SK-N-SH (cell line): ENCODE measurements at regions not wholly inside any gene's neighbourhood (a gene's known extent, or its start where the extent isn't known, plus 50 kb on each side); places are given as distances from the start of the nearest gene placed in this dataset.
A peak's percentile ranks its signal among the peaks of the same experiment; 100 is the strongest.

ENCODE experiments used
- CTCF ChIA-PET: fragments of 300-600, 350-600 bp; formaldehyde crosslinking; extraction: SDS; loops from one replicate; lab custom pipeline; 2021; lab: Yijun Ruan, JAX
- POLR2A ChIA-PET: fragments of 350-600 bp; sonication (Branson Sonifier 250); formaldehyde crosslinking; extraction: SDS; loops from one replicate; lab custom pipeline; 2020; ENCODE audit warnings: antibody characterized with exemption, inconsistent platforms; lab: Yijun Ruan, JAX
- DNase-seq: peaks from one replicate; pipeline ENCODE4 v3.0.0; 2012
- H2AFZ ChIP-seq: fragments of 200-600 bp; sonication (generic); 2 replicates; pipeline ENCODE4 v1.8.1; 2016; ENCODE audit warnings: antibody characterized with exemption, mild to moderate bottlenecking, low read depth
- H3F3A ChIP-seq: fragments of 200-600 bp; sonication (generic); replicated peaks from 2 replicates; pipeline ENCODE3; 2016; ENCODE audit warnings: antibody characterized with exemption, mild to moderate bottlenecking; ENCODE audit not compliant: insufficient read depth
- H3K27ac ChIP-seq, 2 experiments: fragments of 200-500 bp in 1 of 2; fragments of 200-600 bp in 1 of 2; sonication (Bioruptor generic) in 1 of 2; sonication (generic), shearing (Covaris generic) in 1 of 2; 2 replicates each; pipeline versions ENCODE4 v1.5.1 to v1.6.1; 2014 to 2016; ENCODE audit warnings: low read depth in 2 of 2, inconsistent platforms in 1 of 2, low read length in 1 of 2, mild to moderate bottlenecking in 1 of 2, mixed read lengths in 1 of 2
- H3K27me3 ChIP-seq: fragments of 200-600 bp; sonication (generic), shearing (Covaris generic); 2 replicates; pipeline ENCODE4 v1.6.1; 2016; ENCODE audit warnings: mixed run types; ENCODE audit not compliant: insufficient read depth
- H3K36me3 ChIP-seq, 2 experiments: fragments of 200-500 bp in 1 of 2; fragments of 200-600 bp in 1 of 2; sonication (Bioruptor generic) in 1 of 2; sonication (generic) in 1 of 2; replicated peaks in 1 of 2; 2 replicates each; pipeline versions ENCODE3 to v1.5.1; 2014 to 2016; ENCODE audit warnings: low read length in 1 of 2, mild to moderate bottlenecking in 1 of 2; ENCODE audit not compliant: insufficient read depth in 2 of 2, control insufficient read depth in 1 of 2
- H3K4me1 ChIP-seq, 2 experiments: fragments of 200-500 bp in 1 of 2; fragments of 200-600 bp in 1 of 2; sonication (Bioruptor generic) in 1 of 2; sonication (generic), shearing (Covaris generic) in 1 of 2; 2 replicates each; pipeline versions ENCODE4 v1.5.1 to v1.6.1; 2014 to 2016; ENCODE audit warnings: low read depth in 1 of 2, low read length in 1 of 2, mixed run types in 1 of 2; ENCODE audit not compliant: insufficient read depth in 2 of 2, control insufficient read depth in 1 of 2
- H3K4me2 ChIP-seq: fragments of 200-600 bp; sonication (generic), shearing (Covaris generic); 2 replicates; pipeline ENCODE4 v1.6.1; 2017; ENCODE audit warnings: mixed run types
- H3K4me3 ChIP-seq, 2 experiments: fragments of 200-500 bp in 1 of 2; fragments of 200-600 bp in 1 of 2; sonication (Bioruptor generic) in 1 of 2; sonication (generic), shearing (Covaris generic) in 1 of 2; 2 replicates each; pipeline versions ENCODE4 v1.5.1 to v1.8.1; 2014 to 2016; ENCODE audit warnings: low read depth in 2 of 2, inconsistent platforms in 1 of 2, low read length in 1 of 2, mild to moderate bottlenecking in 1 of 2, mixed read lengths in 1 of 2, moderate library complexity in 1 of 2
- H3K79me2 ChIP-seq: fragments of 200-600 bp; sonication (generic); 2 replicates; pipeline ENCODE4 v1.8.1; 2017; ENCODE audit warnings: mild to moderate bottlenecking; ENCODE audit not compliant: insufficient read depth
- H3K9ac ChIP-seq: fragments of 200-600 bp; sonication (generic); 2 replicates; pipeline ENCODE4 v1.6.1; 2017; ENCODE audit warnings: mixed run types
- H3K9me2 ChIP-seq: fragments of 200-600 bp; sonication (generic); 2 replicates; pipeline ENCODE4 v1.6.1; 2017; ENCODE audit warnings: mixed run types
- H3K9me3 ChIP-seq: fragments of 200-600 bp; sonication (generic); 2 replicates; pipeline ENCODE4 v1.6.1; 2017; ENCODE audit warnings: mixed run types, mild to moderate bottlenecking, moderate library complexity
- H4K20me1 ChIP-seq: fragments of 200-600 bp; sonication (generic); 2 replicates; pipeline ENCODE4 v1.6.1; 2017; ENCODE audit warnings: mild to moderate bottlenecking, mixed run types; ENCODE audit not compliant: insufficient read depth
- ELF1 ChIP-seq: IDR thresholded peaks from 2 replicates; pipeline ENCODE4 v1.4.0; 2012
- EZH2phosphoT487 ChIP-seq: fragments of 200-600 bp; sonication (generic); IDR thresholded peaks from 2 replicates; pipeline ENCODE4 v1.6.1; 2017; ENCODE audit warnings: low read depth, mixed run types, mild to moderate bottlenecking, antibody characterized with exemption, moderate library complexity, borderline replicate concordance
- FOSL2 ChIP-seq: IDR thresholded peaks from 2 replicates; pipeline ENCODE4 v1.4.0; 2012; ENCODE audit warnings: low read depth, mild to moderate bottlenecking, moderate library complexity, borderline replicate concordance
- FOXJ3 ChIP-seq: sonication (generic); formaldehyde crosslinking; IDR thresholded peaks from 2 replicates; pipeline ENCODE4 v1.5.1; 2020; ENCODE audit warnings: mild to moderate bottlenecking, missing genetic modification reagents
- GABPA ChIP-seq: IDR thresholded peaks from 2 replicates; pipeline ENCODE4 v1.4.0; 2012; ENCODE audit warnings: low read depth, mild to moderate bottlenecking
- JUND ChIP-seq: IDR thresholded peaks from 2 replicates; pipeline ENCODE4 v1.4.0; 2012
- NFIC ChIP-seq: IDR thresholded peaks from 2 replicates; pipeline ENCODE4 v1.4.0; 2012; ENCODE audit warnings: borderline replicate concordance
- POLR2AphosphoS5 ChIP-seq: IDR thresholded peaks from 2 replicates; pipeline ENCODE4 v1.6.1; 2012; ENCODE audit warnings: low read depth, low read length
- RFX5 ChIP-seq: IDR thresholded peaks from 2 replicates; pipeline ENCODE4 v1.6.1; 2012; ENCODE audit warnings: mild to moderate bottlenecking, improper control_type of control experiment, low read length
- SMC3 ChIP-seq: IDR thresholded peaks from 2 replicates; pipeline ENCODE4 v1.6.1; 2012; ENCODE audit warnings: low read depth, low read length, improper control_type of control experiment
- TAF1 ChIP-seq: IDR thresholded peaks from 2 replicates; pipeline ENCODE4 v1.6.1; 2012; ENCODE audit warnings: low read depth, mild to moderate bottlenecking, low read length, moderate library complexity, borderline replicate concordance
- TCF12 ChIP-seq: IDR thresholded peaks from 2 replicates; pipeline ENCODE4 v1.4.0; 2012
- TEAD4 ChIP-seq: IDR thresholded peaks from 2 replicates; pipeline ENCODE4 v1.4.0; 2012; ENCODE audit warnings: mild to moderate bottlenecking, borderline replicate concordance; ENCODE audit not compliant: insufficient read depth
- YY1 ChIP-seq: IDR thresholded peaks from 2 replicates; pipeline ENCODE4 v1.4.0; 2012; ENCODE audit warnings: low read depth, mild to moderate bottlenecking
- WGBS: methylation state at CpG from one replicate; pipeline ENCODE4 v1.1.6; 2017; ENCODE audit warnings: low lambda C conversion rate; 5-methylcytosine and 5-hydroxymethylcytosine counted together
- TF ChIP-seq, protein P1 (sequence below): IDR thresholded peaks from 2 replicates; pipeline ENCODE4 v1.6.1; 2012; ENCODE audit warnings: mild to moderate bottlenecking, low read depth, low read length, moderate library complexity
- TF ChIP-seq, protein P2 (sequence below): IDR thresholded peaks from 2 replicates; pipeline ENCODE4 v1.4.0; 2012; ENCODE audit warnings: low read depth
- TF ChIP-seq, protein P3 (sequence below): IDR thresholded peaks from 2 replicates; pipeline ENCODE4; 2012

DNA sequence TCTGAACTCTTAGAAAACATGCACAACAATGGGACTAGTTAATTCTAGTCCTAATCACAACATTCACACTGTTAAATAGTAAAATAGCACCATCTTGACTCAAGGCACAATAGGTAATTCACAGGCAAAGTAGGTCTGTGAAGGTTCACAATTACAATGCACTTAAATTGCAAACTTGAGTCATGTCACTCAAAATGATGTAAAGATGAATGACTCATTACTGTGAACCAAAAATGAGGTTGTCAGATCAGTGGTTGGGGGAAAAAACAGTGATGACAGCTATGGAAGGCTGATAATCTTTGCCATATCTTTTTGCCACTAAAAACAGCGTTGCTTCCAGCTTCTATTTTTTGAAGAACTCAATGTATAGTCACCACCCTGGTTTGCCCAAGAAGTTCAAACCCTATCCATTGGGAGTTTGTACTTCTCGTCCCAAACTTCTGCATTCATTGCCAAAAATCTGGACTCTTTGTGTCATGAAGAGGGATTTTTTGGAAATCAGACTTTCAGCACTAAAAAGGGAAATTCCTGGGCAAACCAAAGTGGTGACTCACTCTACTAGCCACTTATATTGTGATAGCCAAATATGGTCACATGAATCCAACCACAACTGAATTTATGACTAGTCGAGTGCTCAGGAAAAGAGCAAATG lies 200.9 kb upstream of the TMTC4 start:
- peak overlapping the region in 1 of 2 experiments; percentile 66; a peak in 3 of 4 replicates for H3K27ac ChIP-seq
- ChIA-PET POLR2A (no interaction called here), CTCF (no interaction called here)
- H3K36me3 ChIP-seq = peaks cover 0 to 3% of the 10 kb centered on the region in 2 experiments
- H4K20me1 ChIP-seq = no peaks in the 10 kb centered on the region
- no peaks in the 10 kb centered on the region for H3K9me2 ChIP-seq
- 0 out of 2 replicates have a peak, but pooled peaks have one; percentile 16 for TF ChIP-seq TCF12
- peak; percentile 64 for TF ChIP-seq JUND
- TF ChIP-seq POLR2AphosphoS5 = no peak
- no peak for TF ChIP-seq EZH2phosphoT487
- TF ChIP-seq, protein P1, sequence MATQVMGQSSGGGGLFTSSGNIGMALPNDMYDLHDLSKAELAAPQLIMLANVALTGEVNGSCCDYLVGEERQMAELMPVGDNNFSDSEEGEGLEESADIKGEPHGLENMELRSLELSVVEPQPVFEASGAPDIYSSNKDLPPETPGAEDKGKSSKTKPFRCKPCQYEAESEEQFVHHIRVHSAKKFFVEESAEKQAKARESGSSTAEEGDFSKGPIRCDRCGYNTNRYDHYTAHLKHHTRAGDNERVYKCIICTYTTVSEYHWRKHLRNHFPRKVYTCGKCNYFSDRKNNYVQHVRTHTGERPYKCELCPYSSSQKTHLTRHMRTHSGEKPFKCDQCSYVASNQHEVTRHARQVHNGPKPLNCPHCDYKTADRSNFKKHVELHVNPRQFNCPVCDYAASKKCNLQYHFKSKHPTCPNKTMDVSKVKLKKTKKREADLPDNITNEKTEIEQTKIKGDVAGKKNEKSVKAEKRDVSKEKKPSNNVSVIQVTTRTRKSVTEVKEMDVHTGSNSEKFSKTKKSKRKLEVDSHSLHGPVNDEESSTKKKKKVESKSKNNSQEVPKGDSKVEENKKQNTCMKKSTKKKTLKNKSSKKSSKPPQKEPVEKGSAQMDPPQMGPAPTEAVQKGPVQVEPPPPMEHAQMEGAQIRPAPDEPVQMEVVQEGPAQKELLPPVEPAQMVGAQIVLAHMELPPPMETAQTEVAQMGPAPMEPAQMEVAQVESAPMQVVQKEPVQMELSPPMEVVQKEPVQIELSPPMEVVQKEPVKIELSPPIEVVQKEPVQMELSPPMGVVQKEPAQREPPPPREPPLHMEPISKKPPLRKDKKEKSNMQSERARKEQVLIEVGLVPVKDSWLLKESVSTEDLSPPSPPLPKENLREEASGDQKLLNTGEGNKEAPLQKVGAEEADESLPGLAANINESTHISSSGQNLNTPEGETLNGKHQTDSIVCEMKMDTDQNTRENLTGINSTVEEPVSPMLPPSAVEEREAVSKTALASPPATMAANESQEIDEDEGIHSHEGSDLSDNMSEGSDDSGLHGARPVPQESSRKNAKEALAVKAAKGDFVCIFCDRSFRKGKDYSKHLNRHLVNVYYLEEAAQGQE = no peak
- no peak for TF ChIP-seq SMC3
- TF ChIP-seq FOXJ3 = no peak
- TF ChIP-seq FOSL2 = peak; percentile 37; the same call in 1 of the 2 replicates
- no peak for TF ChIP-seq TAF1
- no peak for TF ChIP-seq GABPA
- no peak for TF ChIP-seq YY1
- TF ChIP-seq, protein P2, sequence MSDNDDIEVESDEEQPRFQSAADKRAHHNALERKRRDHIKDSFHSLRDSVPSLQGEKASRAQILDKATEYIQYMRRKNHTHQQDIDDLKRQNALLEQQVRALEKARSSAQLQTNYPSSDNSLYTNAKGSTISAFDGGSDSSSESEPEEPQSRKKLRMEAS = no peak
- TF ChIP-seq RFX5 = no peak
- TF ChIP-seq TEAD4 = 0 out of 2 replicates have a peak, but pooled peaks have one; percentile 21
- TF ChIP-seq ELF1 = no peak
- no peak for TF ChIP-seq NFIC
- TF ChIP-seq, protein P3, sequence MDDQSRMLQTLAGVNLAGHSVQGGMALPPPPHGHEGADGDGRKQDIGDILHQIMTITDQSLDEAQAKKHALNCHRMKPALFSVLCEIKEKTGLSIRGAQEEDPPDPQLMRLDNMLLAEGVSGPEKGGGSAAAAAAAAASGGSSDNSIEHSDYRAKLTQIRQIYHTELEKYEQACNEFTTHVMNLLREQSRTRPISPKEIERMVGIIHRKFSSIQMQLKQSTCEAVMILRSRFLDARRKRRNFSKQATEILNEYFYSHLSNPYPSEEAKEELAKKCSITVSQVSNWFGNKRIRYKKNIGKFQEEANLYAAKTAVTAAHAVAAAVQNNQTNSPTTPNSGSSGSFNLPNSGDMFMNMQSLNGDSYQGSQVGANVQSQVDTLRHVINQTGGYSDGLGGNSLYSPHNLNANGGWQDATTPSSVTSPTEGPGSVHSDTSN = peak; percentile 43; the same call in 1 of the 2 replicates
- H3K4me3 ChIP-seq = no peak overlapping the region
- no peaks in the 10 kb centered on the region; the same call in 1 of the 2 replicates for H3K9me3 ChIP-seq
- no peaks in the 10 kb centered on the region; a peak in 1 of 4 replicates for H3K4me1 ChIP-seq
- no peaks in the 10 kb centered on the region for H3K27me3 ChIP-seq
- H3F3A ChIP-seq = peaks cover 14% of the 10 kb centered on the region
- no peak for DNase-seq
- no peak overlapping the region for H3K9ac ChIP-seq
- 18% methylated on average over 3 of the region's 3 CpGs for WGBS
- H2AFZ ChIP-seq = peak overlapping the region; percentile 45; the same call in 1 of the 2 replicates
- no peaks in the 10 kb centered on the region for H3K79me2 ChIP-seq
- peak overlapping the region; percentile 16; the same call in 1 of the 2 replicates for H3K4me2 ChIP-seq
